Dermis blood vessel endothelial cell (primary cell): ENCODE measurements at regions not wholly inside any gene's neighbourhood (a gene's known extent, or its start where the extent isn't known, plus 50 kb on each side); places are given as distances from the start of the nearest gene placed in this dataset.

Experiments used
- DNase-seq: peaks from one replicate; pipeline ENCODE4 v3.0.0; 2010

- DNase-seq, result no peak
These were observed 50.6 kb upstream of the L3MBTL4 start for GRCh38 chr18:6465281-6465680.

- no peak for DNase-seq
These were observed 61.5 kb upstream of the L3MBTL4 start for GRCh38 chr18:6476190-6476589.

GRCh38 chr18:6476880-6477279 lies 62.2 kb upstream of the L3MBTL4 start:
- no peak for DNase-seq

GRCh38 chr18:6478121-6478520 lies 63.4 kb upstream of the L3MBTL4 start:
- no peak for DNase-seq

GRCh38 chr18:6479699-6480098 lies 65.0 kb upstream of the L3MBTL4 start:
- no peak for DNase-seq

GRCh38 chr18:6482198-6482977 lies 67.7 kb upstream of the L3MBTL4 start:
- DNase-seq, result peak; percentile 5

GRCh38 chr18:6484659-6485058 lies 69.9 kb upstream of the L3MBTL4 start:
- DNase-seq, result no peak

- DNase-seq, result no peak
These were observed 71.6 kb upstream of the L3MBTL4 start for GRCh38 chr18:6486313-6486712.

- DNase-seq, result no peak
These were observed 72.2 kb upstream of the L3MBTL4 start for GRCh38 chr18:6486764-6487426.

- DNase-seq, result no peak
These were observed 73.3 kb upstream of the L3MBTL4 start for GRCh38 chr18:6487968-6488367.

- DNase-seq, result no peak
These were observed 74.2 kb upstream of the L3MBTL4 start for GRCh38 chr18:6488956-6489355.

- no peak for DNase-seq
These were observed 75.3 kb upstream of the L3MBTL4 start for GRCh38 chr18:6489977-6490376.

GRCh38 chr18:6493194-6493593 lies 78.5 kb upstream of the L3MBTL4 start:
- no peak for DNase-seq

GRCh38 chr18:6495536-6495935 lies 80.8 kb upstream of the L3MBTL4 start:
- no peak for DNase-seq

GRCh38 chr18:6497543-6497942 lies 82.8 kb upstream of the L3MBTL4 start:
- DNase-seq, result no peak

- DNase-seq, result no peak
These were observed 83.7 kb upstream of the L3MBTL4 start for GRCh38 chr18:6498289-6498856.

GRCh38 chr18:6504605-6505497 lies 90.1 kb upstream of the L3MBTL4 start:
- no peak for DNase-seq

- no peak for DNase-seq
These were observed 90.8 kb upstream of the L3MBTL4 start for GRCh38 chr18:6505498-6505875.

GRCh38 chr18:6509417-6509816 lies 94.7 kb upstream of the L3MBTL4 start:
- DNase-seq, result no peak

GRCh38 chr18:6509832-6510231 lies 95.1 kb upstream of the L3MBTL4 start:
- DNase-seq, result no peak

- no peak for DNase-seq
These were observed 106.2 kb upstream of the L3MBTL4 start for GRCh38 chr18:6520901-6521300.

GRCh38 chr18:6521803-6522418 lies 107.2 kb upstream of the L3MBTL4 start:
- DNase-seq, result peak; percentile 65

GRCh38 chr18:6525604-6526003 lies 110.9 kb upstream of the L3MBTL4 start:
- DNase-seq, result no peak
